Neuronal stem cell (in vitro differentiated cells): ENCODE measurements at regions not wholly inside any gene's neighbourhood (a gene's known extent, or its start where the extent isn't known, plus 50 kb on each side); places are given as distances from the start of the nearest gene placed in this dataset.

Experiments used
- DNase-seq: peaks from one replicate; pipeline ENCODE4 v3.0.0-alpha.2; 2013; ENCODE audit warnings: low spot score
- H2AFZ ChIP-seq: one replicate; pipeline ENCODE4 v1.6.1; 2013; ENCODE audit warnings: mild to moderate bottlenecking, low read length, inconsistent platforms
- H2AK5ac ChIP-seq: 2 replicates; pipeline ENCODE4 v1.6.1; 2013; ENCODE audit warnings: low read depth, mild to moderate bottlenecking, inconsistent platforms, low read length, moderate library complexity, mixed read lengths
- H2BK120ac ChIP-seq: 2 replicates; pipeline ENCODE4 v1.6.1; 2013; ENCODE audit warnings: low read depth, mild to moderate bottlenecking, inconsistent platforms, low read length, moderate library complexity, mixed read lengths
- H2BK12ac ChIP-seq: one replicate; pipeline ENCODE4 v1.6.1; 2013; ENCODE audit warnings: low read length, inconsistent platforms
- H2BK15ac ChIP-seq: 2 replicates; pipeline ENCODE4 v1.6.1; 2013; ENCODE audit warnings: mild to moderate bottlenecking, low read length, inconsistent platforms, mixed read lengths
- H2BK5ac ChIP-seq: one replicate; pipeline ENCODE4 v1.6.1; 2013; ENCODE audit warnings: inconsistent platforms, mild to moderate bottlenecking, low read length, moderate library complexity
- H3K14ac ChIP-seq: one replicate; pipeline ENCODE4 v1.6.1; 2013; ENCODE audit warnings: low read length, inconsistent platforms
- H3K18ac ChIP-seq: 2 replicates; pipeline ENCODE4 v1.6.1; 2013; ENCODE audit warnings: low read length, inconsistent platforms
- H3K23ac ChIP-seq: 2 replicates; pipeline ENCODE4 v1.6.1; 2013; ENCODE audit warnings: low read depth, mild to moderate bottlenecking, mixed read lengths, low read length, inconsistent platforms; ENCODE audit not compliant: poor library complexity
- H3K27ac ChIP-seq: replicated peaks from 3 replicates; pipeline ENCODE4 v1.5.1; 2013; ENCODE audit warnings: low read length, inconsistent platforms
- H3K27me3 ChIP-seq, 3 experiments: 2 replicates each; pipeline ENCODE4 v1.6.1; 2013; ENCODE audit warnings: low read length in 3 of 3, mild to moderate bottlenecking in 2 of 3, inconsistent platforms in 1 of 3, low read depth in 1 of 3, mixed read lengths in 1 of 3, moderate library complexity in 1 of 3; ENCODE audit not compliant: control insufficient read depth in 3 of 3, insufficient read depth in 3 of 3
- H3K36me3 ChIP-seq, 2 donors: replicated peaks in 1 of 2; 2 replicates each; pipeline ENCODE4 v1.6.1; 2013; ENCODE audit warnings: low read length in 2 of 2; ENCODE audit not compliant: control insufficient read depth in 2 of 2, insufficient read depth in 2 of 2
- H3K4ac ChIP-seq: 2 replicates; pipeline ENCODE4 v1.6.1; 2013; ENCODE audit warnings: inconsistent platforms, mild to moderate bottlenecking, low read length, moderate library complexity
- H3K4me1 ChIP-seq, 2 donors: 1 replicate in 1 of 2; 2 replicates in 1 of 2; pipeline ENCODE4 v1.6.1; 2013; ENCODE audit warnings: low read length in 2 of 2, low read depth in 1 of 2; ENCODE audit not compliant: control insufficient read depth in 2 of 2, insufficient read depth in 1 of 2
- H3K4me2 ChIP-seq: one replicate; pipeline ENCODE4 v1.6.1; 2013; ENCODE audit warnings: mild to moderate bottlenecking, low read length, inconsistent platforms; ENCODE audit not compliant: insufficient read depth, poor library complexity, severe bottlenecking
- H3K4me3 ChIP-seq, 2 donors: 2 replicates each; pipeline ENCODE4 v1.5.1; 2013; ENCODE audit warnings: low read length in 2 of 2, mild to moderate bottlenecking in 2 of 2, inconsistent platforms in 1 of 2, moderate library complexity in 1 of 2
- H3K79me1 ChIP-seq: one replicate; pipeline ENCODE4 v1.6.1; 2013; ENCODE audit warnings: low read depth, mild to moderate bottlenecking, inconsistent platforms, low read length, moderate library complexity
- H3K9ac ChIP-seq: one replicate; pipeline ENCODE4 v1.6.1; 2013; ENCODE audit warnings: mild to moderate bottlenecking, low read depth, low read length, inconsistent platforms; ENCODE audit not compliant: poor library complexity
- H3K9me3 ChIP-seq, 2 donors: replicated peaks in 1 of 2; 2 replicates each; pipeline versions ENCODE3 to v1.6.1; 2013; ENCODE audit warnings: low read length in 2 of 2, mild to moderate bottlenecking in 2 of 2, inconsistent platforms in 1 of 2, low read depth in 1 of 2, mixed read lengths in 1 of 2, moderate library complexity in 1 of 2; ENCODE audit not compliant: control insufficient read depth in 2 of 2, insufficient read depth in 1 of 2
- H4K8ac ChIP-seq: one replicate; pipeline ENCODE4 v1.6.1; 2013; ENCODE audit warnings: low read depth, mild to moderate bottlenecking, inconsistent platforms, low read length, moderate library complexity
- H4K91ac ChIP-seq: one replicate; pipeline ENCODE4 v1.6.1; 2013; ENCODE audit warnings: low read length, low read depth, mild to moderate bottlenecking, inconsistent platforms; ENCODE audit not compliant: poor library complexity
- WGBS, 2 donors: extraction: QIAGEN DNeasy Blood & Tissue Kit; methylation state at CpG; one replicate each; pipeline ENCODE4 v1.1.7; 2013; ENCODE audit warnings: missing lambda C conversion rate in 2 of 2, mixed read lengths in 1 of 2; ENCODE audit not compliant: insufficient read length in 2 of 2, insufficient replicate concordance in 1 of 2; ENCODE audit errors: extremely low coverage in 2 of 2; 5-methylcytosine and 5-hydroxymethylcytosine counted together

DNA sequence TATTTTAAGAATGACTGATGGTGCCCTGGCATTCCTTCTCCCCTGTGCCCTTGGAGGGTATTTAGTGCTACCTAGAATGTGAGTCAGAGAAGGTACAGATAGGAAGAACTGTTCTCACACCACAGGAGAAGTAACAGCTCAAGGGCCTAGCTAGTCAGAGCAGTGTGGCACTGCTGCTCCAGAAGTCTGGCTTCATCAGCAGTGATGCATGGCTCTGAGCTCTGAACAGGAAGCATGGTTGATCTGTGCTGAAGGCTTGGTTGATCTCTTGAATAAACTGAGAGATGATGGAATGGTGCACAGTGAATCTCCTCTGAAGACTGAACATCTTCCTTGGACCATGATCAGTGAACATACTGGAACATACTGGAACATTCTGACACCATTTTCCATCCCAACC lies 425.3 kb upstream of the SLC35B3 start:
- Histone ChIP-seq H3K18ac (no peak overlapping the region), H4K91ac (no peak overlapping the region), H2AK5ac (no peak overlapping the region), H2BK5ac (no peak overlapping the region), H4K8ac (no peak overlapping the region), H3K27ac (no peak overlapping the region), H3K4ac (no peak overlapping the region), H3K27me3 (no peaks in the 10 kb centered on the region), H3K9me3 (no peaks in the 10 kb centered on the region), H3K79me1 (no peaks in the 10 kb centered on the region), H3K4me3 (no peak overlapping the region), H2BK120ac (no peak overlapping the region), H3K23ac (no peak overlapping the region), H3K14ac (no peak overlapping the region), H2AFZ (no peak overlapping the region), H3K36me3 (no peaks in the 10 kb centered on the region), H3K9ac (no peak overlapping the region), H2BK15ac (no peak overlapping the region), H3K4me2 (no peak overlapping the region), H2BK12ac (no peak overlapping the region), H3K4me1 (peaks cover 0 to 5% of the 10 kb centered on the region in 2 donors)
- DNase-seq: no peak

DNA sequence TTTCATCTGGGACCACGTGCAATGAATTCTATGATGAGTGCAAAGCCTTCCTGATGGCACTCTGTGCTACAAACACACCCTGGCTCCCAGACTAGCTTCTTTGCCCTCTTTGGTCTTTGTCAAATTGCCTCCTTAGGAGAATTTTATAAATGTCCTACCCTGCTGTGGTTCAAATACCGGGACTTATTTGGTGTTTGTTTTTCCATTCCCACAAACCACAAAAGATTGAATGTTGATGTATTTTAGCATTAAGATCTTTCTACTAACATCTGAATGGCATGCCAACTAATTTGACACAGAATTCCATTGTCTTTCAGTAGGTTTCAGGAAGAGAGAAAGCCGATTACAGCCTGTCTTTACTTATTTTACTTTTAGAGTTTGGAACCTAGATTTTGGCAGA lies 424.2 kb upstream of the SLC35B3 start:
- no peak overlapping the region for H2AFZ ChIP-seq
- H3K14ac ChIP-seq: no peak overlapping the region
- H3K27me3 ChIP-seq: no peaks in the 10 kb centered on the region
- no peaks in the 10 kb centered on the region for H3K79me1 ChIP-seq
- H3K4me2 ChIP-seq: no peak overlapping the region
- no peak overlapping the region for H2BK12ac ChIP-seq
- no peak overlapping the region for H2AK5ac ChIP-seq
- no peak overlapping the region for H4K91ac ChIP-seq
- no peak overlapping the region for H3K4ac ChIP-seq
- H3K36me3 ChIP-seq: no peaks in the 10 kb centered on the region
- H3K4me1 ChIP-seq: no peaks in the 10 kb centered on the region
- H2BK5ac ChIP-seq: no peak overlapping the region
- H3K27ac ChIP-seq: no peak overlapping the region
- no peak overlapping the region for H3K18ac ChIP-seq
- no peak overlapping the region for H2BK120ac ChIP-seq
- no peak overlapping the region for H4K8ac ChIP-seq
- no peak overlapping the region for H3K9ac ChIP-seq
- no peak overlapping the region for H3K4me3 ChIP-seq
- H3K9me3 ChIP-seq: no peaks in the 10 kb centered on the region
- no peak overlapping the region for H3K23ac ChIP-seq
- WGBS, 2 donors: no CpG with 5 or more reads among the region's 3 CpGs
- H2BK15ac ChIP-seq: no peak overlapping the region
- no peak for DNase-seq

DNA sequence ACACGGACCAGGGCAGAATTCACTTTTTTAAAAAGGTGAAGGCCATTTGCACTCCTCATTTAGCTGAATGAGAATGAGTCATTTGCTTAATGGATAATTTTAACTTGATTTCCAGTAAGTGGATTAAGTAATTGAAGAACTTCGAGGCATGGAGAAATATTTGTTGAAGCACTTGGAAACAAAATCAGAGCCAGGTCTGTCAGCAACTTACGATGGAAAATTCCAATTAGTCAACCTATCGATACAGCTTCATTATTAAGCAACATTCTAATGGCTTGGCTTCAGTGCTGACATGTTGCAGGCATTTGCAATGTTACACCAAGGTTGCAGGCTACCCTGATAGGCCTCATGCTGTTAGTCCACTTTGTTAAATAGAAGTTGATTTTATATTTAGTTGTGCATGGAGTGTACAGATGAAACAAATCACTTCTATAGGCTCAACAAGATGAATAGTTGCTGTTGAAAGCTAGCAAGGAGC lies 423.5 kb upstream of the SLC35B3 start:
- no CpG with 5 or more reads among the region's 4 CpGs for WGBS, 2 donors
- Histone ChIP-seq H4K91ac (no peak overlapping the region), H3K18ac (no peak overlapping the region), H3K4me2 (no peak overlapping the region), H3K36me3 (no peaks in the 10 kb centered on the region), H3K4me3 (no peak overlapping the region), H2BK5ac (no peak overlapping the region), H2BK15ac (no peak overlapping the region), H2BK12ac (no peak overlapping the region), H3K4ac (no peak overlapping the region), H3K9me3 (no peaks in the 10 kb centered on the region), H2BK120ac (no peak overlapping the region), H2AFZ (no peak overlapping the region), H3K4me1 (no peaks in the 10 kb centered on the region), H4K8ac (no peak overlapping the region), H3K23ac (no peak overlapping the region), H3K9ac (no peak overlapping the region), H3K14ac (no peak overlapping the region), H3K27me3 (no peaks in the 10 kb centered on the region), H3K79me1 (no peaks in the 10 kb centered on the region), H3K27ac (no peak overlapping the region), H2AK5ac (no peak overlapping the region)
- no peak for DNase-seq

DNA sequence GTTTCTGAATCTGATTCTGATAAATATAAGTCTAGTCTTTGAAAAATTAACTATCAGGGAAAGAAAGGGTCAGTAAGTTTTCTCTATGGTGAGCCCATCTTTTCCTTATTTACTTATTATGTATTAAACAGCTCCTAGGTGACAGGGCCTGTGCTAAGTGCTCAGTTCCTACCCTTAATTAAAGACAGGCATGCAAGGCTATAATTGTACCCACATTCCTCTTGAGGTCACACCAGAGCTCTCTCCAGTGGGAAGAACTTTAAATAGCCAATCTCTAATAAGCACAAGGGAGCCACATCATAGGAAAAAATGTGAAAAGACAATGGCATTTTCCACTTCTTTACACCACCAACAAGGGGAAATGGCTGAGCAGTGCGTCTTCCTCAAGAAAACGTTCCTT lies 421.8 kb upstream of the SLC35B3 start:
- H3K36me3 ChIP-seq: no peaks in the 10 kb centered on the region
- H3K4me1 ChIP-seq: no peaks in the 10 kb centered on the region
- DNase-seq: no peak
- no peak overlapping the region for H2AK5ac ChIP-seq
- H2BK12ac ChIP-seq: no peak overlapping the region
- no peak overlapping the region for H3K18ac ChIP-seq
- H3K9me3 ChIP-seq: no peaks in the 10 kb centered on the region
- no CpG with 5 or more reads among the region's 2 CpGs for WGBS, 2 donors
- no peaks in the 10 kb centered on the region for H3K79me1 ChIP-seq
- H2AFZ ChIP-seq: no peak overlapping the region
- no peak overlapping the region for H2BK120ac ChIP-seq
- H4K8ac ChIP-seq: no peak overlapping the region
- H3K4me3 ChIP-seq: no peak overlapping the region
- no peak overlapping the region for H3K23ac ChIP-seq
- H2BK5ac ChIP-seq: no peak overlapping the region
- H3K14ac ChIP-seq: no peak overlapping the region
- H3K9ac ChIP-seq: no peak overlapping the region
- no peak overlapping the region for H3K27ac ChIP-seq
- H2BK15ac ChIP-seq: no peak overlapping the region
- H3K4ac ChIP-seq: no peak overlapping the region
- H4K91ac ChIP-seq: no peak overlapping the region
- H3K4me2 ChIP-seq: no peak overlapping the region
- no peaks in the 10 kb centered on the region for H3K27me3 ChIP-seq
